ENCODE measurements at regions not wholly inside any gene's neighbourhood (a gene's known extent, or its start where the extent isn't known, plus 50 kb on each side); places are given as distances from the start of the nearest gene placed in this dataset.

GRCh38 chr2:134041877-134042276 lies 212.0 kb upstream of the MGAT5 start:
- TF ChIP-seq, protein P1, sequence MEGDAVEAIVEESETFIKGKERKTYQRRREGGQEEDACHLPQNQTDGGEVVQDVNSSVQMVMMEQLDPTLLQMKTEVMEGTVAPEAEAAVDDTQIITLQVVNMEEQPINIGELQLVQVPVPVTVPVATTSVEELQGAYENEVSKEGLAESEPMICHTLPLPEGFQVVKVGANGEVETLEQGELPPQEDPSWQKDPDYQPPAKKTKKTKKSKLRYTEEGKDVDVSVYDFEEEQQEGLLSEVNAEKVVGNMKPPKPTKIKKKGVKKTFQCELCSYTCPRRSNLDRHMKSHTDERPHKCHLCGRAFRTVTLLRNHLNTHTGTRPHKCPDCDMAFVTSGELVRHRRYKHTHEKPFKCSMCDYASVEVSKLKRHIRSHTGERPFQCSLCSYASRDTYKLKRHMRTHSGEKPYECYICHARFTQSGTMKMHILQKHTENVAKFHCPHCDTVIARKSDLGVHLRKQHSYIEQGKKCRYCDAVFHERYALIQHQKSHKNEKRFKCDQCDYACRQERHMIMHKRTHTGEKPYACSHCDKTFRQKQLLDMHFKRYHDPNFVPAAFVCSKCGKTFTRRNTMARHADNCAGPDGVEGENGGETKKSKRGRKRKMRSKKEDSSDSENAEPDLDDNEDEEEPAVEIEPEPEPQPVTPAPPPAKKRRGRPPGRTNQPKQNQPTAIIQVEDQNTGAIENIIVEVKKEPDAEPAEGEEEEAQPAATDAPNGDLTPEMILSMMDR (IDR thresholded peaks at IDR 0.05), result no peak
- no peak for TF ChIP-seq EZH2 (IDR thresholded peaks at IDR 0.05; ENCODE audit: borderline replicate concordance, insufficient read depth, low read depth, low read length, poor library complexity, severe bottlenecking)
